AG09319 (cell line): ENCODE measurements at regions not wholly inside any gene's neighbourhood (a gene's known extent, or its start where the extent isn't known, plus 50 kb on each side); places are given as distances from the start of the nearest gene placed in this dataset.

Experiments used
- DNase-seq: peaks from one replicate; pipeline ENCODE4 v3.0.0-alpha.2; 2010; ENCODE audit warnings: low read depth; ENCODE audit errors: extremely low read depth
- TF ChIP-seq, protein P1 (sequence below): IDR thresholded peaks from 2 replicates; pipeline ENCODE4 v1.5.1; 2011; ENCODE audit warnings: low read depth, mild to moderate bottlenecking, inconsistent platforms, low read length, moderate library complexity

DNA sequence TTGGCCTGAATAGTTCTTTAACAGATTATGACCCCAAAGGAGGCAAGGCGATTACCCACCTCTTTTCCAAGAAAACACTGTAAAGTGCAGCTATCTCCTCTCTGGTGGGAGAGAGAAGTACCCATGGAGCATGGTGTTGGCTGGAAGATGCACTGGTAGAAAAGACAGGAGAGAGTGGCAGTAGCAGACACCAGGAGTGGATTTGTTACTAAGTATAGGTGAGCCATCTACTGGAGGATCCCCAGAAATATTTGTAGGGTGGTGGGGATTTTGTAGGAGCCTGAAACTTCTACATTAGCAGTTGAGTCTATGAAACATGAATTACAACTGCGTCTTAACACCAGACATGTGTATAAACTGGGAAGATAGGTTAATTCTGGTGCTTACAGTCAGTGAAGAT lies 148.0 kb downstream of the SLC38A4 start:
- TF ChIP-seq, protein P1, sequence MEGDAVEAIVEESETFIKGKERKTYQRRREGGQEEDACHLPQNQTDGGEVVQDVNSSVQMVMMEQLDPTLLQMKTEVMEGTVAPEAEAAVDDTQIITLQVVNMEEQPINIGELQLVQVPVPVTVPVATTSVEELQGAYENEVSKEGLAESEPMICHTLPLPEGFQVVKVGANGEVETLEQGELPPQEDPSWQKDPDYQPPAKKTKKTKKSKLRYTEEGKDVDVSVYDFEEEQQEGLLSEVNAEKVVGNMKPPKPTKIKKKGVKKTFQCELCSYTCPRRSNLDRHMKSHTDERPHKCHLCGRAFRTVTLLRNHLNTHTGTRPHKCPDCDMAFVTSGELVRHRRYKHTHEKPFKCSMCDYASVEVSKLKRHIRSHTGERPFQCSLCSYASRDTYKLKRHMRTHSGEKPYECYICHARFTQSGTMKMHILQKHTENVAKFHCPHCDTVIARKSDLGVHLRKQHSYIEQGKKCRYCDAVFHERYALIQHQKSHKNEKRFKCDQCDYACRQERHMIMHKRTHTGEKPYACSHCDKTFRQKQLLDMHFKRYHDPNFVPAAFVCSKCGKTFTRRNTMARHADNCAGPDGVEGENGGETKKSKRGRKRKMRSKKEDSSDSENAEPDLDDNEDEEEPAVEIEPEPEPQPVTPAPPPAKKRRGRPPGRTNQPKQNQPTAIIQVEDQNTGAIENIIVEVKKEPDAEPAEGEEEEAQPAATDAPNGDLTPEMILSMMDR: peak; percentile 7
- no peak for DNase-seq

DNA sequence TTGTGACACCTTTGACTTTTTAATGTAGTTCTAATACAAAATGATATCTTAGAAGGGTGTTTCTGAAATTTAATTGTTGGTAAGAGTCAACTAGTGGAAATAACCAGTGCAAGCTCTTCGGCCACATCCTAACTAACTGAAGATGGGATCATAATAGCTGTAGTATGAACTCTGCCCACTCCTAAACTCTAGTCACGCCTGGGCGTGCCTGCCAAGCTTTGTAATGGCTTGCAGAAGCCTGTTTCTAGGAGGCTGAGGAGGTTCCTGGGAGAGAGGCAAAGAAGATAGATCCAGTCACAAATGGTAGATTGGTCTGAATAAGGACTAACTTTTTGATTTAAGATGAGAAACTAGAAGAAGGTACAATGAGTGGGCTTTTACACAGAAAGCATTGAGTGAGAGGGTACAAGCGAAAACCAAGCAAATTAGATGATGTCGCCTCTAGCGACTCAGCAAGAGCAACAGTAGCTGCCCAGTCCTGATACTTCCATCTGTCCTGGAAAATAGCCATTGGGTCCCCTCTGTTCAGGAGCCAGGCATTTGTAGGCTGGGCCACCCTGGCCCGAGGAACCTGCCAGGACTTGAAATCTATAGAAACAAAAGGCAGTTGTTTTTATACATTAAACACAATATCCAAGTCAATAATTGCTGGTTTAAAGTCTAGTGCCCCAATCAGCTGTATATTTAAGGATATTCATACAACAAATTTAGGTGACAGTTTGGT lies 148.8 kb downstream of the SLC38A4 start:
- TF ChIP-seq, protein P1: no peak
- DNase-seq: no peak

DNA sequence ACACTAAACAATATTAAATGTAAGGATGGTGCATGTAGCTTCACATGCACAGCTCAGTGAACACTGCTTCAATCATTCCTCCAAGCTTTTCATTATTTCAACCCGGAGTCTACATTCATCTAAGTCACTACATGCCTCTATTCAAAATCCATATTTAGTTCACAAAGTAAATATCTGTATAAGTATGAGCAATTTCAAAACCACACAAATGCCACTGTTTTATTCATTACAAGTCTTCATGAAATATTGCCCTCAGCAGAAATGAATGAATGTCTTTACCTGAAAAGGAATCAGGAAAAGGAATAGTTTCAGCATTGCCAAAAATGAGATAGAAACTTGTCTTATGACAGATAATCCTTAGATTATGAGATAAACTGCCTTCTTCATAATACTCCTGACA lies 149.4 kb downstream of the SLC38A4 start:
- no peak for DNase-seq
- TF ChIP-seq, protein P1: no peak

DNA sequence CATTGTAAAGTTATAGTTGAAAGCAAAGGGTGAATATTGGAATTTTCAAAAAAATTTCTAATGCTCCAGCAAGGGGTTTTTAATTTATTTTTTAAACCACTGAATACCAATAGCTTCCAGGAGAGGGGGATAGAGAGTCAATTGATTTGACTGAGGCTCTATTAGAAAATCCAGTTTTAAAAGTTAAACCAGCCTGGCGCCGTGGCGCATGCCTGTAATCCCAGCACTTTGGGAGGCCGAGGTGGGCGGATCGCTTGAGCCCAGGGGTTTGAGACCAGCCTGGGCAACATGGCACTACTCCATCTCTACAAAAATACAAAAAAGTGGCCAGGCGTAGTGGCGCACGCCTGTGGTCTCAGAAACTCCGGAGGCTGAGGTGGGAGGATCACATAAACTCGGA lies 150.1 kb downstream of the SLC38A4 start:
- no peak for DNase-seq
- TF ChIP-seq, protein P1: peak; percentile 47

DNA sequence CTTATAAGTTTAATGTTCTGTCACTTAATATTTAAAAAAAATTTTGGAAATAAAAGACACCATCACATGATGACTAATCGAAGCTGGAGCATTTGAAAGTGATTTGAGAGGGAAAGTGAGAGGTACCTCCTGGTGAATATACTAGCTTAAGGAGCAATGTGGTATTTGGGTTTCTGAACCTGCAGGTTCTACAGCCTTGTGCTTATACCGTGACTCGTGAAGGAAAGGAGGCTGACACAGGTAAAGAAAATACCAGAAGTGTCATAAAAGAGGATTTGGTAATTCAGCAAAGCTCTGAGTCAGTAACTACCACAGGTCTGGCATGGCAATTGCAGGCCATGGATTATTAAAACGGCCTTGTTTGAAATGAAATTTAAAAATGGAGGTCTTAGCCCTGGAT lies 151.0 kb downstream of the SLC38A4 start:
- TF ChIP-seq, protein P1: no peak
- DNase-seq: no peak

DNA sequence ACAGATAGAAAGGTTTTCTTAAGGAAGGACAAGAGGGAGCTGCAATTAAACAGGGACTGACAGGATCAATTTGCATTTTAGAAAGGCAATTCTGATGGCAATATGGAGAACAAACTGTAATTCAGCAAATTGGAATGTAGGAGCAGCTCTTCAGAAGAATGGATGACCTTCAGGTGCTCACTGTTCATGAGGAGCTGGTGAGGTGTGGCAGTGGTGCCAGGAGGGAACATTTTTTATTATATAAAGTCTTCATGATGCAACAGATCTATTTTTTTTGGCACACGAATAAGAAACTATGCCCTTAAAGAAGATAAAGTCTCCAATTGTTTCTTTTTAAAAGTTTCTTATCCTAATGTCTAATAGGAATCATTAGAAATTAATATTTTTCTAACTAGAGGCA lies 151.7 kb downstream of the SLC38A4 start:
- DNase-seq: no peak
- TF ChIP-seq, protein P1: no peak

DNA sequence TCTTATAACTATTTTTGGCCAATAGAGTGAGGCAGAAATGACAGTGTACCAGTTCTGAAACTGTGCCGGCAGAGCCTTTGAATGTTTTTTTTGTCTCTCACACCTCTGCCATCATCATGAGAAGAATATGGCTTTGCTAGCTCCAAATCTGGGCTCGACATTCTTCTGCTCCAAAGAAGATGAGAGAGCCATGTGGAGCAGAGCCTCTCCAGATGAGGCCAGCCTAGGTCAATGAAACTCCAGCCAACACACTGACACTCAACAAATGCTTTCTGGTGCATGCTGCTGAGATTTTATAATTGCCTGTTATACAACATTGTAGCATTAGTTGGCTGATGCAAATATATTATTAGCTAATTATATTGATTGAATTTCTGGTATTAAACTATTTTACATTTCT lies 154.7 kb downstream of the SLC38A4 start:
- DNase-seq: no peak

More for the DNA sequence above, 154.7 kb downstream of the SLC38A4 start:
- TF ChIP-seq, protein P1: no peak
